HepG2 (cell line): ENCODE measurements at regions not wholly inside any gene's neighbourhood (a gene's known extent, or its start where the extent isn't known, plus 50 kb on each side); places are given as distances from the start of the nearest gene placed in this dataset.

Experiments
- ATAC-seq: fragments of 200-7000 bp; cut with Tn5 transposase; 3 replicates; pipeline ENCODE4 v1.9.1; 2020; ENCODE audit warnings: mild to moderate bottlenecking, moderate library complexity
- BruUV-seq: library from RNA; stranded (reverse); fragments of 400-500 nt; replicated peaks from 2 replicates; lab custom pipeline; 2021; lab: Mats Ljungman, UMichigan
- CTCF ChIA-PET: fragments of 300-600 bp; formaldehyde crosslinking; extraction: SDS; loops from one replicate; lab custom pipeline; 2021; ENCODE audit warnings: low total read pairs, inconsistent platforms, low intra/inter-chr PET ratio; lab: Yijun Ruan, JAX
- POLR2A ChIA-PET: fragments of 350-600 bp; sonication (Branson Sonifier 250); formaldehyde crosslinking; loops from one replicate; lab custom pipeline; 2020; ENCODE audit warnings: antibody characterized with exemption, inconsistent platforms; lab: Yijun Ruan, JAX
- DNase-seq: peaks from one replicate; pipeline ENCODE4 v3.0.0-alpha.2; 2015; ENCODE audit warnings: low spot score
- FAIRE-seq: peaks from 3 replicates; lab custom pipeline; 2011; peaks lifted over from hg19 to GRCh38; lab: Jason Lieb, UNC
- H2AFZ ChIP-seq: one replicate; pipeline ENCODE4 v1.6.1; 2011; ENCODE audit warnings: low read length, inconsistent platforms
- H3K27ac ChIP-seq: fragments of 300-600 bp; 3 replicates; pipeline ENCODE4 v1.8.0; 2011; ENCODE audit warnings: mixed run types, mild to moderate bottlenecking, mixed read lengths, low read length, inconsistent platforms; ENCODE audit not compliant: insufficient read depth; ENCODE audit errors: extremely low read length
- H3K27me3 ChIP-seq, 2 experiments: fragments of 200-600 bp in 1 of 2; 2 replicates in 1 of 2; 3 replicates in 1 of 2; pipeline versions ENCODE4 v1.6.0 to v1.8.0; 2011; ENCODE audit warnings: low read length in 2 of 2, mild to moderate bottlenecking in 2 of 2, moderate library complexity in 2 of 2, inconsistent platforms in 1 of 2; ENCODE audit not compliant: insufficient read depth in 2 of 2, control insufficient read depth in 1 of 2
- H3K36me3 ChIP-seq, 2 experiments: fragments of 200-600 bp in 1 of 2; replicated peaks in 1 of 2; 2 replicates in 1 of 2; 3 replicates in 1 of 2; pipeline versions ENCODE4 v1.5.1 to v1.8.0; 2011; ENCODE audit warnings: low read length in 2 of 2, inconsistent platforms in 1 of 2; ENCODE audit not compliant: insufficient read depth in 2 of 2, control insufficient read depth in 1 of 2
- H3K4me1 ChIP-seq: 2 replicates; pipeline ENCODE4 v1.5.1; 2012; ENCODE audit warnings: low read length, inconsistent platforms; ENCODE audit not compliant: insufficient read depth
- H3K4me2 ChIP-seq: 2 replicates; pipeline ENCODE4 v1.6.0; 2011; ENCODE audit warnings: low read depth, low read length, inconsistent platforms
- H3K4me3 ChIP-seq, 3 experiments: fragments of 200-600 bp in 1 of 3; sonication (generic), shearing (Covaris generic) in 1 of 3; replicated peaks in 1 of 3; 2 replicates each; pipeline ENCODE4 v1.5.1; 2011 to 2016; ENCODE audit warnings: low read length in 3 of 3, inconsistent platforms in 2 of 3, low read depth in 2 of 3, mild to moderate bottlenecking in 2 of 3, control low read depth in 1 of 3, mixed read lengths in 1 of 3; ENCODE audit not compliant: insufficient read depth in 1 of 3
- H3K79me2 ChIP-seq: one replicate; pipeline ENCODE4 v1.6.1; 2011; ENCODE audit warnings: low read length, inconsistent platforms; ENCODE audit not compliant: insufficient read depth
- H3K9ac ChIP-seq: 2 replicates; pipeline ENCODE4 v1.6.0; 2011; ENCODE audit warnings: mild to moderate bottlenecking, low read depth, low read length, inconsistent platforms; ENCODE audit not compliant: insufficient read depth
- H3K9me3 ChIP-seq: 2 replicates; pipeline ENCODE4 v1.5.1; 2012; ENCODE audit warnings: mild to moderate bottlenecking, low read length
- H4K20me1 ChIP-seq: 2 replicates; pipeline ENCODE4 v1.6.0; 2011; ENCODE audit warnings: inconsistent platforms, mild to moderate bottlenecking, low read length, moderate library complexity; ENCODE audit not compliant: insufficient read depth
- HNRNPH1 ChIP-seq: fragments of 200-400 bp; formaldehyde crosslinking; optimal IDR thresholded peaks from 2 replicates; pipeline ENCODE3; 2017; ENCODE audit warnings: mild to moderate bottlenecking, low read depth, low read length
- MED13 ChIP-seq: sonication (generic); formaldehyde crosslinking; IDR thresholded peaks from 2 replicates; pipeline ENCODE4 v1.5.0; 2020; ENCODE audit warnings: missing genetic modification reagents
- NR2C2 ChIP-seq: sonication (generic); formaldehyde crosslinking; IDR thresholded peaks from 2 replicates; pipeline ENCODE4 v1.4.0; 2020; ENCODE audit warnings: missing genetic modification reagents, mild to moderate bottlenecking, moderate library complexity, borderline replicate concordance
- PAX8 ChIP-seq: sonication (generic); formaldehyde crosslinking; IDR thresholded peaks from 2 replicates; pipeline ENCODE4 v1.8.0; 2022; ENCODE audit warnings: mild to moderate bottlenecking, missing genetic modification reagents, borderline replicate concordance
- RNF2 ChIP-seq: fragments of 450-650 bp; conservative IDR thresholded peaks from 2 replicates; pipeline ENCODE4 v1.6.1; 2016; ENCODE audit warnings: low read depth
- SPEN ChIP-seq: sonication (generic); formaldehyde crosslinking; IDR thresholded peaks from 2 replicates; pipeline ENCODE4 v1.5.1; 2020; ENCODE audit warnings: low read depth, mild to moderate bottlenecking, missing genetic modification reagents
- XBP1 ChIP-seq: sonication (generic); formaldehyde crosslinking; IDR thresholded peaks from 2 replicates; pipeline ENCODE4 v1.5.0; 2020; ENCODE audit warnings: missing genetic modification reagents
- ZNF160 ChIP-seq: sonication (generic); formaldehyde crosslinking; IDR thresholded peaks from 2 replicates; pipeline ENCODE4 v1.8.0; 2022; ENCODE audit warnings: mild to moderate bottlenecking, inconsistent platforms, missing genetic modification reagents
- ZNF644 ChIP-seq: IDR thresholded peaks from 2 replicates; pipeline ENCODE4 v1.6.1; 2016; ENCODE audit warnings: low read depth
- WGBS: methylation state at CpG from one replicate; pipeline ENCODE4 v1.1.6; 2017; ENCODE audit warnings: low lambda C conversion rate; 5-methylcytosine and 5-hydroxymethylcytosine counted together
- in situ Hi-C: cut with HindIII; loops from 2 replicates; pipeline ENCODE4 v1.10.0; 2017; ENCODE audit warnings: low pct_unique_long_range_greater_than_20kb; ENCODE audit not compliant: extremely low pct_ligation_motif_present
- intact Hi-C: fragments of 100-400 bp; cut with micrococcal nuclease; formaldehyde crosslinking; loops from one replicate; pipeline ENCODE4 v1.10.0; 2022; ENCODE audit not compliant: unreplicated experiment
- TF ChIP-seq, protein P1 (sequence below): sonication (generic); formaldehyde crosslinking; IDR thresholded peaks from 2 replicates; pipeline ENCODE4 v1.8.1; 2023; ENCODE audit warnings: mild to moderate bottlenecking, moderate library complexity, missing genetic modification reagents
- TF ChIP-seq, protein P2 (sequence below): sonication (generic); formaldehyde crosslinking; IDR thresholded peaks from 2 replicates; pipeline ENCODE4 v1.5.0; 2020; ENCODE audit warnings: mild to moderate bottlenecking, missing genetic modification reagents
- TF ChIP-seq, protein P3 (sequence below): sonication (generic); formaldehyde crosslinking; IDR thresholded peaks from 2 replicates; pipeline ENCODE4 v1.4.0; 2020; ENCODE audit warnings: missing genetic modification reagents

DNA sequence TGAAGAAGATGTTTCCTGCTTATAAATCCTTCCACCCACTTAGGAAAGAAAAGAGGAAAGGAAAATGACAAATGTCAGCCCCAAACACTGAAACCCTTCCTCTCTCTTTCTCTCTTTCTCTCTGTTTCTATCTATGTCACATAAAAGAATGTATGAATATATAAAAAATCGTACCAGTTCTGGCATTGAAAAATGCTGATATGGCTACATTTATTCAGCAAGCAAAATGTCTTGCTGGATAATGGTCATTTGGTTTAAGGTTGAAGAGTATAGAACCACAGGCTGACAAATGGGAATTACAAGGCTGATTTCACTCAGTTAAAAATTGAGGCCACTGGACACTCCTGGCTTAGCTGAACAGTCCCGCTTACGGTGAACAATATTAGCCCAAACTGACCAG is 335.9 kb downstream of the PARP8 start (continued):
- TF ChIP-seq, protein P1, sequence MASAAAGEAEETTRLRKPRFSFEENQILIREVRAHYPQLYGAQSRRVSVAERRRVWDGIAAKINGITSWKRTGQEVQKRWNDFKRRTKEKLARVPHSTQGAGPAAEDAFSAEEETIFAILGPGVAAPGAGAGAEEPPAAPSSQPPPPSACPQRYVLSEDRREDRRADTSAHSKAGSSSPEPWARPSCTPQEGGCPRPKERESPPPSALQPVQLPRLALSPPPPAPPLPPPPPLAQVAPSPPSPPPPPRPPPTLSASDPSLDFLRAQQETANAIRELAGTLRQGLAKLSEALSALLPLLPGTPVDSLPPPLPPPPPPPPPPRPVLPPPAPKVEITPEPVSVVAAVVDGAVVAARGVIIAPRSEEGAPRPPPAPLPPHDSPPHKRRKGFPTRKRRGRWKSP (CRISPR knock-in tag): no peak
- TF ChIP-seq MED13 (CRISPR knock-in tag) (no peak), ZNF644 (CRISPR knock-in tag) (no peak), ZNF160 (CRISPR knock-in tag) (no peak), RNF2 (no peak)

DNA sequence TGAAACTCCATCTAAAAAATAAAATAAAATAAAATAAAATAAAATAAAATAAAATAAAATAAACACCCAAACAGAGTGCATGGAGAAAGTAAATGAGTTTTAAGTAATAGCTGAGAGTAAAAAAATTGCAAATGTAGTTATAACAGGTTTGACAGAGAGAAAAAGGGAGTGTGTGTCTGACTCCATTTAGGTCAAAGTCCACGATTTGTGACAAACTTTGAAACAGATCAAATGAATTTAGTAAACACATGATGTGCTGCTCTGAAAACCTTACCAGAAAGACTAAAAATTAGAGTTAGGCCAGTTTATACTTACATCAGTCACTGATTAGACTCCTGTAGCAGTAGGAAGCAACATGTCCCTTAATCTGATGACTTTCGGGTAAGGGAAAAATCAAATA is 346.6 kb downstream of the PARP8 start:
- no peaks in the 10 kb centered on the region for H3K9me3 ChIP-seq
- no peak overlapping the region for H3K9ac ChIP-seq
- ATAC-seq (no peak), FAIRE-seq (no peak), DNase-seq (no peak)
- intact Hi-C loops (no loop called here), in situ Hi-C loops (no loop called here)
- no TSS peak for BruUV-seq
- H3K36me3 ChIP-seq: no peaks in the 10 kb centered on the region
- no peaks in the 10 kb centered on the region for H3K27me3 ChIP-seq
- no peak overlapping the region for H2AFZ ChIP-seq
- CTCF ChIA-PET: no interaction called here
- WGBS: 16% methylated on average over 2 of the region's 2 CpGs
- H3K4me3 ChIP-seq: no peak overlapping the region
- no peaks in the 10 kb centered on the region for H3K79me2 ChIP-seq
- H3K27ac ChIP-seq: no peak overlapping the region
- POLR2A ChIA-PET: no interaction called here
- H3K4me2 ChIP-seq: no peak overlapping the region
- H4K20me1 ChIP-seq: no peaks in the 10 kb centered on the region
- H3K4me1 ChIP-seq: no peaks in the 10 kb centered on the region
- TF ChIP-seq SPEN (CRISPR knock-in tag) (no peak), NR2C2 (no peak), HNRNPH1 (no peak), PAX8 (no peak), XBP1 (CRISPR knock-in tag) (no peak)
- TF ChIP-seq, protein P2, sequence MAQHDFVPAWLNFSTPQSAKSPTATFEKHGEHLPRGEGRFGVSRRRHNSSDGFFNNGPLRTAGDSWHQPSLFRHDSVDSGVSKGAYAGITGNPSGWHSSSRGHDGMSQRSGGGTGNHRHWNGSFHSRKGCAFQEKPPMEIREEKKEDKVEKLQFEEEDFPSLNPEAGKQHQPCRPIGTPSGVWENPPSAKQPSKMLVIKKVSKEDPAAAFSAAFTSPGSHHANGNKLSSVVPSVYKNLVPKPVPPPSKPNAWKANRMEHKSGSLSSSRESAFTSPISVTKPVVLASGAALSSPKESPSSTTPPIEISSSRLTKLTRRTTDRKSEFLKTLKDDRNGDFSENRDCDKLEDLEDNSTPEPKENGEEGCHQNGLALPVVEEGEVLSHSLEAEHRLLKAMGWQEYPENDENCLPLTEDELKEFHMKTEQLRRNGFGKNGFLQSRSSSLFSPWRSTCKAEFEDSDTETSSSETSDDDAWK (CRISPR knock-in tag): no peak
- TF ChIP-seq, protein P3, sequence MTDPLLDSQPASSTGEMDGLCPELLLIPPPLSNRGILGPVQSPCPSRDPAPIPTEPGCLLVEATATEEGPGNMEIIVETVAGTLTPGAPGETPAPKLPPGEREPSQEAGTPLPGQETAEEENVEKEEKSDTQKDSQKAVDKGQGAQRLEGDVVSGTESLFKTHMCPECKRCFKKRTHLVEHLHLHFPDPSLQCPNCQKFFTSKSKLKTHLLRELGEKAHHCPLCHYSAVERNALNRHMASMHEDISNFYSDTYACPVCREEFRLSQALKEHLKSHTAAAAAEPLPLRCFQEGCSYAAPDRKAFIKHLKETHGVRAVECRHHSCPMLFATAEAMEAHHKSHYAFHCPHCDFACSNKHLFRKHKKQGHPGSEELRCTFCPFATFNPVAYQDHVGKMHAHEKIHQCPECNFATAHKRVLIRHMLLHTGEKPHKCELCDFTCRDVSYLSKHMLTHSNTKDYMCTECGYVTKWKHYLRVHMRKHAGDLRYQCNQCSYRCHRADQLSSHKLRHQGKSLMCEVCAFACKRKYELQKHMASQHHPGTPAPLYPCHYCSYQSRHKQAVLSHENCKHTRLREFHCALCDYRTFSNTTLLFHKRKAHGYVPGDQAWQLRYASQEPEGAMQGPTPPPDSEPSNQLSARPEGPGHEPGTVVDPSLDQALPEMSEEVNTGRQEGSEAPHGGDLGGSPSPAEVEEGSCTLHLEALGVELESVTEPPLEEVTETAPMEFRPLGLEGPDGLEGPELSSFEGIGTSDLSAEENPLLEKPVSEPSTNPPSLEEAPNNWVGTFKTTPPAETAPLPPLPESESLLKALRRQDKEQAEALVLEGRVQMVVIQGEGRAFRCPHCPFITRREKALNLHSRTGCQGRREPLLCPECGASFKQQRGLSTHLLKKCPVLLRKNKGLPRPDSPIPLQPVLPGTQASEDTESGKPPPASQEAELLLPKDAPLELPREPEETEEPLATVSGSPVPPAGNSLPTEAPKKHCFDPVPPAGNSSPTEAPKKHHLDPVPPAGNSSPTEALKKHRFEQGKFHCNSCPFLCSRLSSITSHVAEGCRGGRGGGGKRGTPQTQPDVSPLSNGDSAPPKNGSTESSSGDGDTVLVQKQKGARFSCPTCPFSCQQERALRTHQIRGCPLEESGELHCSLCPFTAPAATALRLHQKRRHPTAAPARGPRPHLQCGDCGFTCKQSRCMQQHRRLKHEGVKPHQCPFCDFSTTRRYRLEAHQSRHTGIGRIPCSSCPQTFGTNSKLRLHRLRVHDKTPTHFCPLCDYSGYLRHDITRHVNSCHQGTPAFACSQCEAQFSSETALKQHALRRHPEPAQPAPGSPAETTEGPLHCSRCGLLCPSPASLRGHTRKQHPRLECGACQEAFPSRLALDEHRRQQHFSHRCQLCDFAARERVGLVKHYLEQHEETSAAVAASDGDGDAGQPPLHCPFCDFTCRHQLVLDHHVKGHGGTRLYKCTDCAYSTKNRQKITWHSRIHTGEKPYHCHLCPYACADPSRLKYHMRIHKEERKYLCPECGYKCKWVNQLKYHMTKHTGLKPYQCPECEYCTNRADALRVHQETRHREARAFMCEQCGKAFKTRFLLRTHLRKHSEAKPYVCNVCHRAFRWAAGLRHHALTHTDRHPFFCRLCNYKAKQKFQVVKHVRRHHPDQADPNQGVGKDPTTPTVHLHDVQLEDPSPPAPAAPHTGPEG (CRISPR knock-in tag): no peak
